GM21447 (cell line): ENCODE measurements at regions not wholly inside any gene's neighbourhood (a gene's known extent, or its start where the extent isn't known, plus 50 kb on each side); places are given as distances from the start of the nearest gene placed in this dataset.
A peak's percentile ranks its signal among the peaks of the same experiment; 100 is the strongest.

ENCODE experiments used
- ATAC-seq: cut with Tn5 transposase; IDR thresholded peaks from one replicate; pipeline ENCODE4 v1.9.1; 2021; ENCODE audit not compliant: unreplicated experiment

DNA sequence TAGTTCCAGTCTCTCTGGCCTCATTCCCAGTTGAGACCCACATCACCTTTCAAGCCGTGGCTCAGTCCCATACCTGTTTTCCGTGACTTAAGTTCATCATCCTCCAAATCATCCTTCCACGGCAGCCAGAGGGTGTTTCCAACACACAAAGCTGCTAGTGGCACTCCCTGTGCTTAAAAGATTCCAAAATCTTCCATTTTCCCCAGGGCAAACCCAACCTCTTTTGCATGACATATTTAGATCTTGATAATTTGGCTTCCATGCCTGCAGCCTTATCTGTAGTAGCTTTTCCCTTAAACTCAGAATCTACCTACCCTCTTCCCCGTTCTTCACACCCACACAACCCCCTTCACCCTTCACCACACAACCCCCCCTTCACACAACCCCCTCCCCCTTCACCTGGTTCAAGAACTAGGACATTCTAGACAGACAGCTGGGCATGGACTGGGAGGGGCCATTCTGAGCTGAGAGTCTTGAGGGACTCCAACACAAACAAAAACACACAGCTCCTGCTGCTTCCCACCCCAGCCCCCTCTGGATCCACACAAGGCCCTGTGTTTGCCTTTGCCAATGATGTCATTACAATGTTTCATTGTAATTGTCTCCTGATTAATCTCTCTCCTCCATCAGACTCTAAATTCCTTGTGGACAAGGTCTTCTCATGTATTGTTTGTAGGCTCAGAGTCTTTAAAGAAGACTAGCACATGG, 268.2 kb downstream of the SH3GL2 start:
- no peak for ATAC-seq

DNA sequence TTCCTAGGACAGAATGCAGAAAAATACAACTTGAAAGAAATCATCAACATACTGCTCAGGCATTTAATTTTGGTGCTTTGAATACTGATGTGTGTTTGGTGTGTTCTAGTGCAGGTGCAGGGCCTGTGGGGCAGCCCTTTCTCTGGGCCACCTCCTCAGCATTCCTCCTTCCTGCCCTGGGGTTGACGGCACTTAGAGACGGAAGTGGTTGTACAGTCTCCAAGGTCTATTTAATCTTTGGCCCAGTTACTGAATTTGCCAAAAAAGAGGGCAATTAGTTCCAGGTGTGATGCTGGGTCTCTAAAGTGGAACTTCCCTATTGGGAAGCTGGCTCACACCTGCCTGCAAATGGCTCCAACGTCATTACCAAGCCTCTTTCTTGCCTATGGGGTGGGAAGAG, 269.0 kb downstream of the SH3GL2 start:
- ATAC-seq = no peak

DNA sequence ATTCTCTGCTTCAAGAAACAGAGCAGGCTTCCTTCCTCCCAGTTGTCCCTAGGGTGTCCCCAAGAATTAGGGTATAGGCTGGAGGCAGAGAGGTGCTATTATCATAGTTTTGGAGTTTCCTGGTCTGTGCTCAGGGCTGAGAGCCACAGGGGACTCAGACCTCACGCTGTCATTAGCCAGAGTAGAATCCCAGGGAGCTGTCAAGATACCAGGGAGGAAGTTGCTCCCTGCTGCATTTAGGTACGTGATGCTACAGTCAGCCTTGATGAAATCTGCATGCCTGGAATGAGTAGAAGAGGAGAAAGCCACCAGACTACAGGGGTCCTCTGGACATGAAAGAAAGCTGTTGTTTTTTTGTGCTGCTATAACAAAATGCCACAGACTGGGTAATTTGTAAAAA, 273.2 kb downstream of the SH3GL2 start:
- ATAC-seq = no peak

DNA sequence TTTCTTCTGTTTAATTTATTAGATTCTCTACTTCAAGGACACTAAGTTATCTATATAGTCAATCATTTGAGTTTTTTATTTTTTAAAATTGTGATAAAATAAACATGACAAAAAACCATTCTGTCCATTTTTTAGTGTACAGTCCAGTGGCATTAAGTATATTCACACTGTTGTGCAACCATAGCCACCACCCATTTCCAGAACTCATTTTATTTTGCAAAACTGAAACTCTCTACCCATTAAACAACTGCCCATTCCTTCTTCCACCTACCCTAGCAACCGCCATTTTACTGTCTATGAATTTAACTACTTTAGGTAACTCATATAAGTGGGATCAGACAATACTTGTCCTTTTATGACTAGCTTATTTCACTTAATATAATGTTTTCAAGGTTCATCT, 275.6 kb downstream of the SH3GL2 start:
- no peak for ATAC-seq

DNA sequence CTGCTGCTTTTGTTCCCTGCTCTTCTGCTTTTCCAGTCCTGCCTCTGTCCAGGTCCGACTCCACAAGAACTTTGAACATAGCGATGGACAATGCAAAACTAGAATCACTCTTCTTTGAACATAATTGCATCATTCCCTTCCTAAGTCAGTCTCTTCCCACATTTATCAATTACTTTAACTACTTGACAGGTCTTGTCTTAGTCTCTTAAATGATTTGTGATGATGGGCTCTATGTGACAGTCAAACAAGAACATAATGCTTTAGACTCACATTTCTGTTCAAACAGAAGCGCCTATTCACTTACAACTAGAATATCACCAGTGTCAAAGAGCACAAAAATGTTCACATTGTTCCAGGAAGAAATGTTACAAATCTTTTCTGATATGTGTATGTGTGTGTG, 278.1 kb downstream of the SH3GL2 start:
- no peak for ATAC-seq

- no peak for ATAC-seq
Measured at GRCh38 chr9:17859228-17859627, 280.4 kb downstream of the SH3GL2 start.

DNA sequence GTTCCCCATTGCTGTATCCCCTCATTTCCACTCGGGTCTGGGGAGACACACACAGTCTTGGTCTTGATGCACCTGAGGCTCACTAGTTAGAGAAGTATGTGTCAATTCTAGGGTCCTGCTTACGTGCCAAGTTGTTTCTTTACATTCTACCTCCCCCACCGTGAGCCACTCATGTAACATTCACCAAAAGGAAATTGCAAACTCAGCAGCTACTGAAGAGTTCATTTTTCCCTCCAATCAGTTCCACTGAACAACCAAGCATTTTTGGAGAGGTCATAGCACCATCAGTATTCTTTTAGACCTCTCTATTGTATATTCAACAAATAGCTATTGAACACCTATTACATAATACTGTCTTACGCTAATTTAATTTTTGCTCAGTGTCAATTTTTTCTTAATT, 281.1 kb downstream of the SH3GL2 start:
- ATAC-seq = no peak

DNA sequence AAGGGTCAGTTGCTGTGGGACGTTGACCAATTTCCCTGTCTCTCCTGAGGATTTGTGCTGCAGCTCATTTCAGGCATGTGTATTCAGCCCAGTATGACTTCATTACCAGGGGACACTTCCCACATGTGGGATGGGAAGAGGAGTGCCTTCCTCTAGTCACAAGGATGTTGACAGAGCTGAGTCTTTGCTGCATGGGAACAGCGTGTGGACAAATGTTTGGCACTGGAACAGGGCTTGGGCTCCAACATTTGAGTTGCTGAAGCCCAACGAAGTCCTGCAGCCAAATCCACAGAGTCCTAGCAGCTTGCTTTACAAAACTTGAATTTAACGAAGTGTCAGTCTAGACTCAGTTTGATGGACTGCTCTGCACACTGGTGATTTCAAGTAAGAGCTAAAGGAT, 283.2 kb downstream of the SH3GL2 start:
- no peak for ATAC-seq

DNA sequence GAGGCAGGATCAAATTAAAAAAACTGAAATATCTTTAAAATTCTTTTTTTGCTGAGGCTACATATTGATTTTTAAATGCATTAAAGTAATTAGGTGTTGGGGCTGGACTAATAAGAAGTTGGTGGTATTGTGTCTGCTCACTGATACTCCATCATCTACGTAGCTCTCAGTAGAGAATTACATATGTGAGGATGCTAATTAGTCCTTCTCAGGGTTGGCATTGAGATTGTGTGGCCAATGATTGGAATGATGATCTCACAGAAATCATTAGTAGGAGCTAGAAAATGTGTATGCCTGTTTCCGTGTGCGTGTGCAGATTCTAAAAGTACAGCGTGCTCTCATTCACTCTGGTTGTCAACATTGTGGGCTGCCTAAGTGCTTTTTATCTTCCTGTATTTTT, 283.8 kb downstream of the SH3GL2 start:
- ATAC-seq = no peak

DNA sequence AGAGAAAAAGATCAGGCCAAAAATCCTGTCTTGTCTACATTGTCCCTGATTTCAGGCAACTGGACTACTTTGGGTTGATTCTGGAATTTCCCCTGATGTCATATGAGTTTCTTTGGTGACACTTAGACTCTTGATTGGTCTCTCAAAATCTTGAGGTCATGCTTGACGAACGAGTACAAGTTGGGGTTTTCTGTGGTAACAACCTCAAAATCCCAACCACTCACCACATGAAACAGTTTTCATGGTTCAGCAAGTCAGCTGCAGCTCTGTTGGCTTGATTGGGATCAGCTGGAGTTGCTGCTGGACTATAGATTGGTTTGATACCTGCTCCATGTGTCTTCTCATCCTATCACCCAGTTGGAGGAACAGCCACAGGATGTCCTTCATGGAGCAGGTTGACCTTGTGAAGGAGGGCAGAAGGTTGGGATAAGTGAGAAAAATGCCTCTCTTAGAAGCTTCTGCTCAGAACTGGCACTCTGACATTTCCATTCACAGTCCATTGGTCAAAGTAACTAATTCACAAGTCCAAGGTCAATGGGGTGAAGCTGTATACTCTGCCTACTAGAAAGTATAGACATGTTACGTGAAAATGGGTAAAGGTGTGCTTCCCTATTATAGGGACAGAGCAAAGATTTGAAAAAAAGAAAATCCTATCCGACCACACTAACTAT, 284.5 kb downstream of the SH3GL2 start:
- ATAC-seq = peak; percentile 89

DNA sequence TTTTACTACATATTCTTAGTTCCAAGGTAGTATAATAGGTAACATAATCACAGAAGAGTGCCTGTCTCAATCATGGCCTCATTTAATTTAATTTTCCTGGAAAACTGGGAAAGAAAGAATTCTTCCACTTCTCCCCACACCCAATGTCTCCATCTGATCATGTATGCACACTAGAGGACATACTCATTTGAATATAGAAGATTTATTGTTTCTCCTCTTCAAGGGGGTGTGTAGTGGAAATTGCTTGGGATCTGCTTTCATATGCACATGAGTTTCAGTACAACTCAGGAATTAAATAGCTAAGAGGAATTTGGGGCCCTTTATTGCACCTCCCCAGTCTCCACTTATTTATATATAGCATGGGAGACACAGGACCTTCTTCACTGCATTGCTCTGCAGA, 285.1 kb downstream of the SH3GL2 start:
- no peak for ATAC-seq

DNA sequence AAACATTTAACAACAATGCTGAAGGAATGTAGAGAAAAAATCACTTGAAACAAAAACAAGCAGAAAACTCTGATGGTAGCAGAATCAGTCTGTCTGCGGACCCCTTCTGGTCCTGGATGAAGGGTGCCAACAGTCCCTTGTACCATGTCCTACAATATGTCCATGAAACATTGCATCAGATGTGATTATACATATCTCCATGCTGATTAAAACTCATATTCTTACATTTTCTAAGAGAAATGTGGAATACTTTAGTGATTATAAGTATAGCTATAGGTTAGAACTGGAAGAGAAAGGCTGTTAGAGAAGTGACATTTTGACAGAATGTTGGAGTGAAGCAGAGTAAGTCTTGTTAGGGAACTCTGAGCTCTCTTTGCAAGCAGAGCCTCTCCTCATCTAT, 286.1 kb downstream of the SH3GL2 start:
- ATAC-seq = no peak

GRCh38 chr9:17865881-17866280, 287.0 kb downstream of the SH3GL2 start:
- ATAC-seq = no peak

DNA sequence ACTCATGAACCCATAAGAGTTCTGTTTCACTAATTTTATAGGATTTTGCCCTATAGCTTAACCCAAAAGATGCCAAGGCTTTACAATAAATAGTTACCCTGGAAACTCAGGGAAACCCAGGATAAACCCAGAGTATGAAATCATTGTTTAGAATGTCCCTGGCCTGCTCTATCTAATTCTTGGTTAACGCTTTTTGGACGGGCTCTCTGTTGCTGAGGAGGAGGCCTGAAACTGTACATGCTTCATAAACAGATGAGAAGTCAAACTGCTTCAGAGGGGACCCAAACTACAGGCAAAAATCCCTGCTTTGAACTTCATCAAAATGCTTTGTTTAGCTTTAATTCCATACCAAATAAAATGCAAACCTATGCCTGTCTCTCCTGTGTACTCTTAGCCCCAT, 291.9 kb downstream of the SH3GL2 start:
- ATAC-seq = no peak

GRCh38 chr9:17871213-17871890, 292.5 kb downstream of the SH3GL2 start:
- no peak for ATAC-seq

DNA sequence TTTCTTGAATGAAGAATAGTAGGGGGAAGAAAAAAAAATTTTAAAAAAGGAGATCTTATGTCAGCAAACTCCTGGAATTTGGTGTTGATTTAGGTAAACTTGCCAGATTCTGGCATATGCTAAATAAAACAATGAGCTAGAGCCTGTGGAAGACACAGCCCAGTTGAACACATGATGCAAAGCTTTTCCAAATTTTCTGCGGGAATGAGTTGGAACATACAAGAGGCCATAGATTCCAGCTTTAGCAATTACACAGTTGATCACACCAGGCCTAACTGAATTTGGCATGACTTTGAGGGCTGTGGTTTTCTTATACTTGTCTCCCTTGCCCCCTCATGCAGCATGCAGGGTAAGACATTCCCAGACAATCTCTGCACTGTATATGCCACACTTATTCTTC, 297.0 kb downstream of the SH3GL2 start:
- ATAC-seq = no peak

GRCh38 chr9:17876687-17877086, 297.8 kb downstream of the SH3GL2 start:
- no peak for ATAC-seq

- no peak for ATAC-seq
Measured at GRCh38 chr9:17878810-17879370, 300.0 kb downstream of the SH3GL2 start.

DNA sequence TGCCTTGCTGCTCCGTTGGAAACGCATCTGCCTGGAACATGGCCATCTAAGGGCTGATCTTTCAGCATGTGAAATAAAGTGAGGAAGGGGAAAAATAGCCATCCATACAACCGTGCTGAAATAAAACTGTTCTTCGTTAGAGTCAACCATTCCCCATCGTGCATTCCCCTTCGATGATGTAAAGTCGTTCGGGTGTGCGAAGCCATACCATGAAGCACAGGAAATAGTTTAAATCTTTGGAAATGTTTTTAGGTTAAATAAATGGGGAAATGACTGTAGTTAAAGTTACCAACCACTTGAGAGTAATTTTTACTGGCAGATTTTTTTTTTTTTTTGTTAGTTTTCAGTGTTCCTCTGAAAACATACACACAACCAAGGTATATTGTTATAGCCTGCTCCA, 302.5 kb downstream of the SH3GL2 start:
- no peak for ATAC-seq

DNA sequence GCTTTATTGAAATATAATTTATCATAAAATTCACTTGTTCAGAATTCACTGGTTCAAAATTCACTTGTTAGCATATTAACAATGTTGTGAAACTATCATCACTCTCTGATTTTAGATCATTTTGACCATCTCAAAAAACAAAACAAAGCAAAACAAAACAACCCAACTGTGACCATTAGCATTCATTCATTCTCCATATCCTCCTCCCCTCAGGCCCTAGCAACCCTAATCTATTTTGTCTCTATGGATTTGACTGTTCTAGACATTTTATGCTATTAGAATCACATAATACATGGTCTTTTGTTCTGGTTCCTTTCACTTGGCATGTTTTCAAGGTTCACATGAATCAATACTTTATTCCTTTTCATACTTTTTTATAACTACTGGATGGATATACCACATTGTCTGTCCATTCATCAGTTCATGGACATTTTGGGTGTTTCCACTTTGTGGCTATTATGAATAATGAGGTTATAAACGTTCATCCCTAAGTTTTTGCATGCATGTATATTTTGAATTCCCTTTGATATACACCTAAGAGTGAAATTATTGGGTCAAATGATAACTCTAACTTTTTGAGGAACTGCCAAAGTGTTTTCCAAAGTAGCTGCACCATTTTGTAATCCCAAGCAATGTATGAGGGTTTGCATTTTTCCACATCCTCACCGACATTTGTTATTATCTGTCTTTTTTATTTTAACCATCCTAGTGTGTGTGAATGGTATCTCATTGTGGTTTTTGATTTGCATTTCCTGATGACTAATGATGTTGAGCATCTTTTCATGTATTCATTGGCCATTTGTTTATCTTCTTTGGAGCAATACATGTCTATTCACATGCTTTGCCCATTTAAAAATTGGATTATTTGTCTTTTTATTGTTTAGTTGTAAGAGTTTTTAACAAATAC, 304.1 kb downstream of the SH3GL2 start:
- no peak for ATAC-seq

DNA sequence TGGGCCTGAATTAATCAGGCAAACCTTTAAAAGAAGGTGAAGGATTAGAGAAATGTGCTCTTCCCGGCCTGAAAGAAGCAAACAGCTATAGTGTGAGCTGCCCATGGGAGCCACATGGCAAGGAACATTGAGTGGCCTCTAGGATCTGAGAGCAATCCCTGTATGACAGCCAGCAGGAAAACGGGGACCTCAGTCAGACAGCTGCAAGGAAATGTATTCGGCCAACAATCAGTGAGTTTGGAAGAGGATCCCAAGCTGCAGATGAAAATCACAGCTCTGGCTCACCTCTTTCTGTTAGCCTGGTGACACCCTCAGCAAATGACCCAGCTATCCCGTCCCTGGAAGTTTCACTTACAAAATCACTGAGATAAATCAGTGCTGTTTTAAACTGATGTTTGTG, 309.2 kb downstream of the SH3GL2 start:
- ATAC-seq = no peak
